IPS DF 19.7 (cell line): ENCODE measurements at regions not wholly inside any gene's neighbourhood (a gene's known extent, or its start where the extent isn't known, plus 50 kb on each side); places are given as distances from the start of the nearest gene placed in this dataset.
"Not testable (repeated sequence)": the region's sequence is repeated elsewhere in the genome, so short reads cannot be mapped to it uniquely, and the experiment has no call there.

ENCODE experiments used
- DNase-seq: peaks from one replicate; pipeline ENCODE4 v3.0.0-alpha.2; 2013; ENCODE audit warnings: low read depth, low spot score

- no peak for DNase-seq
These were observed 82.0 kb upstream of the HAPLN1 start for GRCh38 chr5:83802686-83803085.

DNA sequence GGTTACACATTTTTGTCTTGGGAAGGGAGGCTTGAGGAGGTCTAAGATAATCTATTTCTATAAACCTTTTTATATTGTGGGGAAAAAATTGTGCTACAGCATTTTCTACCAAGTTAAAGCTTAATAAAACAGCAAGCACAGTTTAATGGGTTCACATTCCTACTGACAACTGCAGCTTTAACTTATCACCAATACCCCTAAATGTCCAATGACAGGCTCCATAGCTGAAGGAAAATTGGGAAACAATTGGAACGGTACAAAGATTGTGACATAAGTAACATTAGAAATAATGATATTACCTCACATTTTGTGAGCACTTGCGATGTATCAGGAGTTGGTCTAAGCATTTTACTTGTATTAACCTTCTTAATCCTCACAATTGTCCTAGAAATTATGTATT, 79.5 kb upstream of the HAPLN1 start:
- no peak for DNase-seq

- DNase-seq = not testable (repeated sequence)
These were observed 78.4 kb upstream of the HAPLN1 start for GRCh38 chr5:83799020-83799419.

DNA sequence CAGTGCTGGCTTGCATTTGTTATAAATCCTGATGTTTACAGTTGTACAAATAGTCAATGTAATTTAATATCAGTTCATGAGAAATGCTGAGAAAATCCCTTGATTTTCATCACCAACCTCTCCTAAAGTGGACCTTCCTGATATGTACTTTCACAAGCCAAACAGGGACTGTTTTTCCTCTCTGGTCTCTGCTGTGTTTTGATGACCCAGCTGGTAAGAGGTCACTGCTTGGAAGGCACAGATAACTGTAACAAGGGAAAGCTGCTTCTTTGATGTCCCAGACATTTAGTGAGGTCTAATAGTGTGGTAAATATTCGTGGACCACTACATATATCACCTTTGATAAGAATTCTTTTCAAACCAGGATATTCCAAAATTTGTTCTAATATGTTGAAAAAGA, 68.7 kb upstream of the HAPLN1 start:
- DNase-seq = no peak

DNA sequence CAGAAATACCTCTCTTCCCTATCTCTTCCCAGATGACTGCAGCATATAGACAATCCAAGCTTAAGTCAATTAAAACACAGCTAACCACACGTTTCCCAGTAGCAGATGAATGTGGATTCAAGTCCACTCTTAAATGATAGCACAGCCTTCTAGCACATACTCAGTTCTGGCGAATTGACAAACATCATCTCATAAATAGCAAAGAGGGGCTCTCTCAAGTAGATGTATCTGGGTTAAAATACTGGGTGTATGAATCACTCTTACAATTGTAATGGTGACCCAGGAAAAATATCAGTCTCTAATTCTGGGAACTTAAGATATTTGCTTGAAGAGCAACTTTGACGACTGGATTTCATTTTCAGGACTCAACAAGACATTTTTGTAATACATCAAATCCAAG, 67.0 kb upstream of the HAPLN1 start:
- DNase-seq = no peak

- no peak for DNase-seq
These were observed 64.6 kb upstream of the HAPLN1 start for GRCh38 chr5:83785176-83785668.

GRCh38 chr5:83780699-83781350, 60.2 kb upstream of the HAPLN1 start:
- no peak for DNase-seq

GRCh38 chr5:83777856-83778255, 57.2 kb upstream of the HAPLN1 start:
- DNase-seq = no peak

DNA sequence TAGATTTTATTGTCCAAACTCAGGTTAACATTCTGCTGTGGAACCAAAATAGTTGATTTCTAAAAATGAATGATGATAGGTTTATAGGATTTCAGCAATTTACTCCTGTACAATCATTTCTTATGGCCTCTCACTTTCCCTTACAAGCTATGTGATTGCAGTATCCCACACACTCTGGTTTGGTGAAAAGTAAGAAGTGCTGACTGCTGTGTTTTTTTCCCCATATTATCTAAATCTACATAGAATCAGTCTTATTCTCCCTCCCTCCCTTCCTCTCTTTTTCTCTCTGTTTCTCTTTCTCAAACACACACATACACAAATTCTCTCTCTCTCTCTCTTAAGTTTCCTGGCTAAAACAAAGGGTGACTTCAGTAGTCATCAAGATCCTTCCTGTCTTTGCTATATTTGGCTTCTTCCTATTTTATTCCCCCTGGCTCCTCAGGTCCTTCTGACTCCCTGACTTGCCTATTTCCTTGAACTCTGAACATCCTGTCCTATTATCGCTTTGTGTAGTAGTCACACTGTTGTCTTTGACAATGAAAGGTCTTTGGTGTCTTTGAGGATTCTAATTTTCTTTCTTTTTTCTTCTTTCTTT, 55.9 kb upstream of the HAPLN1 start:
- no peak for DNase-seq
